ENCODE measurements at regions not wholly inside any gene's neighbourhood (a gene's known extent, or its start where the extent isn't known, plus 50 kb on each side); places are given as distances from the start of the nearest gene placed in this dataset.

GRCh38 chr7:110003827-110004226 is 1087.1 kb upstream of the LRRN3 start:
- intact Hi-C loops (cut with DNase I), result no loop called here
- no peaks in the 10 kb centered on the region for H3K4me1 ChIP-seq
- FAIRE-seq (no peak), DNase-seq (no peak), ATAC-seq (no peak)
- TF ChIP-seq, protein P1, sequence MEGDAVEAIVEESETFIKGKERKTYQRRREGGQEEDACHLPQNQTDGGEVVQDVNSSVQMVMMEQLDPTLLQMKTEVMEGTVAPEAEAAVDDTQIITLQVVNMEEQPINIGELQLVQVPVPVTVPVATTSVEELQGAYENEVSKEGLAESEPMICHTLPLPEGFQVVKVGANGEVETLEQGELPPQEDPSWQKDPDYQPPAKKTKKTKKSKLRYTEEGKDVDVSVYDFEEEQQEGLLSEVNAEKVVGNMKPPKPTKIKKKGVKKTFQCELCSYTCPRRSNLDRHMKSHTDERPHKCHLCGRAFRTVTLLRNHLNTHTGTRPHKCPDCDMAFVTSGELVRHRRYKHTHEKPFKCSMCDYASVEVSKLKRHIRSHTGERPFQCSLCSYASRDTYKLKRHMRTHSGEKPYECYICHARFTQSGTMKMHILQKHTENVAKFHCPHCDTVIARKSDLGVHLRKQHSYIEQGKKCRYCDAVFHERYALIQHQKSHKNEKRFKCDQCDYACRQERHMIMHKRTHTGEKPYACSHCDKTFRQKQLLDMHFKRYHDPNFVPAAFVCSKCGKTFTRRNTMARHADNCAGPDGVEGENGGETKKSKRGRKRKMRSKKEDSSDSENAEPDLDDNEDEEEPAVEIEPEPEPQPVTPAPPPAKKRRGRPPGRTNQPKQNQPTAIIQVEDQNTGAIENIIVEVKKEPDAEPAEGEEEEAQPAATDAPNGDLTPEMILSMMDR (IDR thresholded peaks at IDR 0.05), result no peak
- no peaks in the 10 kb centered on the region for H3K9me3 ChIP-seq
- H3K27me3 ChIP-seq, result no peaks in the 10 kb centered on the region
- H3K36me3 ChIP-seq, result no peaks in the 10 kb centered on the region
- H3K27ac ChIP-seq, result no peak overlapping the region
- 79 to 81% methylated on average over 1 of the region's 1 CpG for WGBS, 2 donors
- no peak overlapping the region for H3K4me3 ChIP-seq

- Histone ChIP-seq H3K27me3 (no peaks in the 10 kb centered on the region), H3K9me3 (no peaks in the 10 kb centered on the region), H3K4me1 (no peaks in the 10 kb centered on the region), H3K36me3 (no peaks in the 10 kb centered on the region), H3K4me3 (no peak overlapping the region), H3K27ac (no peak overlapping the region)
- intact Hi-C loops (cut with DNase I), result no loop called here
- TF ChIP-seq, protein P1 (IDR thresholded peaks at IDR 0.05), result no peak
- DNase-seq (no peak), ATAC-seq (no peak), FAIRE-seq (no peak)
- WGBS, 2 donors, result 82 to 90% methylated on average over 4 of the region's 4 CpGs
These were observed 1083.4 kb upstream of the LRRN3 start for GRCh38 chr7:110007320-110008063.

GRCh38 chr7:110010359-110010758 is 1080.6 kb upstream of the LRRN3 start:
- Histone ChIP-seq H3K9me3 (no peaks in the 10 kb centered on the region), H3K4me3 (no peak overlapping the region), H3K36me3 (no peaks in the 10 kb centered on the region), H3K27me3 (no peaks in the 10 kb centered on the region), H3K4me1 (no peaks in the 10 kb centered on the region), H3K27ac (no peak overlapping the region)
- TF ChIP-seq, protein P1 (IDR thresholded peaks at IDR 0.05), result no peak
- DNase-seq, result no peak
- no peak for FAIRE-seq
- 41 to 51% methylated on average over 3 of the region's 3 CpGs for WGBS, 2 donors
- ATAC-seq, result no peak
- intact Hi-C loops (cut with DNase I), result no loop called here

DNA sequence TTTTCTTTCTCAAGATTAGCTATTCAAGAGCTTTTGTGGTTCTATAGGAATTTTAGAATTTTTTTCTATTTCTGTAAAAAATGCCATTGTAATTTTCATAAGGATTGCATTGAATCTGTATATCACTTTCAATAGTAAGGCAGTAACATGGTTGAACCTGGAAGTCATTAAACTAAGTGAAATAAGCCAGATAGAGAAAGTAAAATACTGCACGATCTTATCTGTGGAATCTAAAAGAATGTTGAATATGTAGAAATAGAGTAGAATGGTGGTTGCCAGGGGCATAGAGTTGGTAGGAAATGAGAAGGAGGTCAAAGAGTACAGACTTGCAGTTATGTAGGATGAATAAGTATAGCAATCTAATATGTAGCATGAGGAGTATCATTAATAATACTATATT is 1073.5 kb upstream of the LRRN3 start:
- Histone ChIP-seq H3K9me3 (no peaks in the 10 kb centered on the region), H3K4me3 (no peak overlapping the region), H3K27me3 (no peaks in the 10 kb centered on the region), H3K4me1 (no peaks in the 10 kb centered on the region), H3K36me3 (no peaks in the 10 kb centered on the region), H3K27ac (no peak overlapping the region)
- intact Hi-C loops (cut with DNase I), result no loop called here
- ATAC-seq (no peak), FAIRE-seq (no peak), DNase-seq (no peak)
- WGBS, 2 donors, result 53 to 70% methylated on average over 1 of the region's 1 CpG
- TF ChIP-seq, protein P1 (IDR thresholded peaks at IDR 0.05), result no peak

GRCh38 chr7:110027385-110027784 is 1063.5 kb upstream of the LRRN3 start:
- 43 to 47% methylated on average over 3 of the region's 3 CpGs for WGBS, 2 donors
- Histone ChIP-seq H3K4me1 (no peaks in the 10 kb centered on the region), H3K4me3 (no peak overlapping the region), H3K9me3 (no peaks in the 10 kb centered on the region), H3K27me3 (no peaks in the 10 kb centered on the region), H3K36me3 (no peaks in the 10 kb centered on the region), H3K27ac (no peak overlapping the region)
- FAIRE-seq (no peak), ATAC-seq (no peak), DNase-seq (no peak)
- TF ChIP-seq, protein P1 (IDR thresholded peaks at IDR 0.05), result no peak
- intact Hi-C loops (cut with DNase I), result no loop called here

All from pancreas (tissue), 10 donors.